GM18858 (cell line): ENCODE measurements at regions not wholly inside any gene's neighbourhood (a gene's known extent, or its start where the extent isn't known, plus 50 kb on each side); places are given as distances from the start of the nearest gene placed in this dataset.
"Not testable (repeated sequence)": the region's sequence is repeated elsewhere in the genome, so short reads cannot be mapped to it uniquely, and the experiment has no call there.

Experiments
- ATAC-seq: cut with Tn5 transposase; IDR thresholded peaks from one replicate; pipeline ENCODE4 v1.9.1; 2021; ENCODE audit not compliant: unreplicated experiment

- ATAC-seq, result no peak
Measured at GRCh38 chr6:144474290-144474689, 189.2 kb downstream of the UTRN start.

- ATAC-seq, result no peak
Measured at GRCh38 chr6:144474904-144475303, 189.8 kb downstream of the UTRN start.

DNA sequence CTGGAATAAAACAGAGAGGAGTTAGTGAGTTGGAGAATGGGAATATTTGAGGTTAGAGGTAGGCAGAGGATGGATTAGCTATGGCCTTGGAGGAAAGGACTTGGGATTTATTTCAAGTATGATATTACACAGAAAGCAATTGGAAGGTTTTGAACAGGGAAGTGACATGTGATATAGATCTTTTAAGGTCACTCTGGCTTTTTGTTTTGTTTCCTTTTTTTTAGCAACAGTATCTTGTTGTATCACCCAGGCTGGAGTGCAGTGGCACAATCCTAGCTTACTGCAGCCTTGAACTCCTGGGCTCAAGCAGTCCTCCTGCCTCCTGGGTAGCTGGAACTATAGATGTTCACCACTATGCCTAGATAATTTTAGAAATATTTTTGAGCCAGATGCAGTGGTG lies 190.3 kb downstream of the UTRN start:
- ATAC-seq, result no peak

DNA sequence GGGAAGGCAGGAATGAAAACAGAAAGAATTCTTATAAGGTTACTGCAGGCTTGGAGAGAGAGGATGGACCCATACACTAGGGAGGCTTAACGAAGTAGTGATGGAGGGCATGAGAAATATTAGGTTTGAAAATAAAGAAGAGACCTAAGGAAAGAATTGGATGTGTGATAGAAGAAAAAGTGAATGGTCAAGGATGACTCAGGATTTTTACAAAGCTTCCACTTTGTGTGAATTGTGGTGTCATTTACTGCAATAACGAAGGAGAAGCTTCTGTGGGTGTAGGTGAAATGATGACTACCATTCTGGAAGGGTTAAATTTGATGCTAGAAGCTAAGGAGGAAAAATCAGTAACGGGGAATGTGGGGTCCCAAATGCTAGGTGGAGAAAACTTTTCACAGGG lies 191.2 kb downstream of the UTRN start:
- no peak for ATAC-seq

DNA sequence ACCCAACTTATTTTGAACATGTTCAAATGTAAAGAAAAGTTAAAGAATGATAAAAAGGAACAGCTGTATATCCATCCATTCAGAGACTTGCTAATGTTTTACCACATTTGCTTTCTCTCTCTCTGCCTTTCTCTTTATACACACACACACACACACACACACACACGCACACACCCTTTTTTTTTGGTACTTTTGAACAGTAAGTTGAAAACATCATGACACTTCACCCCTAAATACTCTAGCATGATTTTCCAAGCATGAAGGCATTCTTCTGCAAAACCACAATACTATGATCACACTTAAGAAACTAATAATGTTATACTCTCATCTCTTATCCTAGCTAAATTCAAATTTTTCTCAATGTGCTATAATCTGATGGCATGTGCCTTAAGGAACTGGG lies 192.3 kb downstream of the UTRN start:
- ATAC-seq, result no peak

DNA sequence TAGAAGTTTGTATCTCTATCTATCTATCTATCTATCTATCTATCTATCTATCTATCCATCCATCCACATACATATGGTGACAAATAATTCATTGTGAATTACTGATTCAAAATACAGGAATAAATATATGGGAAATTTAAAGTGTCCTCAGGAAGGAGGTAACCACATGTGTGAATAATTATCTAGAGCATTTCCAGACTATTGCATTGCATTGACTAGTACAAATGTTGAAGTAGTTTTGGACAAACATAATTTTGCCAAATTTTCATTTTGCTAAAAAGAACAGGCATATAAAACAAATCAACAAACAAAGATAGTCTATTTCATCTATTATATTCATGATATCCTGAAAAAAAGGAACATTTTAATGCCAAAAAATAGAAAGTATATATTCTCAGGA lies 192.7 kb downstream of the UTRN start:
- ATAC-seq, result no peak

DNA sequence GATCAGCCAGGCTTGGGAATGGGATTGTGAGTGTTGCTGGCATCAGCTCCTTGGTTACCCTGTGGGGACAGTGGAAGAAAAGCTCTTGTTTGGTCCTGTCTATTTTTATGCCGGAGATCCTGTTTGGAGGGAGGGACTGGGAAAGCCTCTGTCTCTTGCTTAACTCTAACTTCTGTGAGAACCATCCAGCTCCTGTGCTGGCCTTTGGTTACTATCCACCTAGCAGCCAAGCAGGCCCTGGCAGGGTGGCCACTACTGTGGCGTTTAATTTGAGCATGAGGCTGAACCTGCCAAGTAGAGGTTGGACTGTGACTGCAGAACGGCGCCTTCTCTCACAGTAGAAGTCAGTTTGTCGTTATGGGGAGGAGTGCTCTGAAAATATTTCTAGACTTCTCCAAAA lies 193.3 kb downstream of the UTRN start:
- ATAC-seq, result no peak

- no peak for ATAC-seq
Measured at GRCh38 chr6:144479991-144480390, 194.9 kb downstream of the UTRN start.

- no peak for ATAC-seq
Measured at GRCh38 chr6:144480473-144480872, 195.3 kb downstream of the UTRN start.

DNA sequence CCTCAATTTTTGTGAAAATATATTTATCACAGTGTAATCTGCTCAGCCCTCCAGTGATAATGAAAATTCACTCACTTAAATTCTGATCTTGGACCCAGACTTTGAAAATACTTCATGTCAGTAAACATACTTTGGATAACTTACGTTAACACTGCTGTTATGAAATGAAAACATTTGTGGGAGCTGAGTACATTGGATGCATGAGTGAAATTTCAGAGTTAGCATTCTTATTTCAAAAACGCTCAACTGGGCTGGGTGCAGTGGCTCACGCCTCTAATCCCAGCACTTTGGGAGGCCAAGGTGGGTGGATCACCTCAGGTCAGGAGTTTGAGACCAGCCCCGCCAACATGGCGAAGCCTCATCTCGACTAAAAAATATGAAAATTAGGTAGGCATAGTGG lies 196.4 kb downstream of the UTRN start:
- no peak for ATAC-seq

DNA sequence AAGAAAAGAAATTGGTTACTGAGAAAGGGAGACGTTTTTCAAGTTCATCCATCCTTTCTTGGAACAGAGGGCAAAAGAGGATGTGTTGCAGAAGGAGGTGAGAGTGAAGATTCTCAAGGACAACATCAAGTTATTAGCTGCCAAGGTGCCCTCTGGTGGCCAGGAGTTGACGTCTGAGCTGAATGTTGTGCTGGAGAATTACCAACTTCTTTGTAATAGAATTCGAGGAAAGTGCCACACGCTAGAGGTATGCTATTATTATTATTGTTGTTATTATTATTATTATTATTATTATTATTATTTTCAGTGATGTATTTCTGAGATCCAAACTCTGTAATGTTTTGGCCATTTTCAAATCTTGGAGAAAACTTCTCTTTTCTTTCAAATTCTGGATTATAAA lies 197.0 kb downstream of the UTRN start:
- peak; percentile 79 for ATAC-seq

DNA sequence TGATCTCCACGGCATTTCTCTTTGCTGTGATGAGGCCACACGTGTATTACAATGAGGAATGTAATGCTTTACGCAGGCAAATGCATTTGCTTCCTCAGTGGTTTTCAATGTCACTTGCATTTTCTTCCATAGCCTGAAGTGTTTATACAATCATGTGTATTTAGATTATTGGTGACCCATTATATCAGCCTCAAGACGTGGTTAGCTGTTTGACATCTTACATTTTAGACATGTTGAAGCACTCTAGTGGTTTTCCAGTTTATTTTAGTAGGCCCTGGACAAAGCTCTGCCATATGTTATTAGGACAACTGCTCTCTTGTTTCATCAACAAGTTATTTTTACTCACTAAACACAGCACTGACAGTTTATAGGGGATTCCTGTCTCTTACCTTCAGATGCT lies 200.4 kb downstream of the UTRN start:
- ATAC-seq, result no peak

DNA sequence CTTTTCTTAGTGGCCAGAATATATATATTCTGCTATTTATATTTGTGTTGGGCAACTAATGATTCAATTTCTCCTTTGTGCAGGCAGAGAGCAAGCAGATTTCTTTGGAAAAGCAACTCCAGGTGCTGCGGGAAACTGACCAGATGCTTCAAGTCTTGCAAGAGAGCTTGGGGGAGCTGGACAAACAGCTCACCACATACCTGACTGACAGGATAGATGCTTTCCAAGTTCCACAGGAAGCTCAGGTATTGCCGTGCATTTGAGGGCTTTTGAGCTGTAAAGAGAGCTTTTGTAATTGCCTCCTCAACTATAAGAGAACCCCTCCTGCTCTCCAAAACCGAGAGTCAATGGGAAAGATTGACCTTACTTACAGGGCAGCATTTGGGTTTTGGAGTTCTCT lies 203.5 kb downstream of the UTRN start:
- ATAC-seq, result no peak

- no peak for ATAC-seq
Measured at GRCh38 chr6:144493035-144493910, 208.1 kb downstream of the UTRN start.

- not testable (repeated sequence) for ATAC-seq
Measured at GRCh38 chr6:144495076-144495475, 209.9 kb downstream of the UTRN start.

- no peak for ATAC-seq
Measured at GRCh38 chr6:144497650-144498049, 212.5 kb downstream of the UTRN start.

GRCh38 chr6:144500892-144501291 lies 215.8 kb downstream of the UTRN start:
- no peak for ATAC-seq

GRCh38 chr6:144505214-144505613 lies 220.1 kb downstream of the UTRN start:
- not testable (repeated sequence) for ATAC-seq

DNA sequence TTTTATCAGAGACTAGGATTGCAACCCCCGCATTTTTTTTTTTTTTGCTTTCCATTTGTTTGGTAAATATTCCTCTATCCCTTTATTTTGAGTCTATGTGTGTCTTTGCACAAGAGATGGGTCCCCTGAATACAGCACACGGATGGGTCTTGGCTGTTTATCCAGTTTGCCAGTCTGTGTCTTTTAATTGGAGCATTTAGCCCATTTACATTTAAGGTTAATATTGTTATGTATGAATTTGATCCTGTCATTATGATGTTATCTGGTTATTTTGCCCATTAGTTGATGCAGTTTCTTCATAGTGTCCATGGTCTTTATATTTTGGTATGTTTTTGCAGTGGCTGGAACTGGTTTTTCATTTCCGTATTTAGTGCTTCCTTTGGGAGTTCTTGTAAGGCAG lies 220.9 kb downstream of the UTRN start:
- ATAC-seq, result not testable (repeated sequence)

DNA sequence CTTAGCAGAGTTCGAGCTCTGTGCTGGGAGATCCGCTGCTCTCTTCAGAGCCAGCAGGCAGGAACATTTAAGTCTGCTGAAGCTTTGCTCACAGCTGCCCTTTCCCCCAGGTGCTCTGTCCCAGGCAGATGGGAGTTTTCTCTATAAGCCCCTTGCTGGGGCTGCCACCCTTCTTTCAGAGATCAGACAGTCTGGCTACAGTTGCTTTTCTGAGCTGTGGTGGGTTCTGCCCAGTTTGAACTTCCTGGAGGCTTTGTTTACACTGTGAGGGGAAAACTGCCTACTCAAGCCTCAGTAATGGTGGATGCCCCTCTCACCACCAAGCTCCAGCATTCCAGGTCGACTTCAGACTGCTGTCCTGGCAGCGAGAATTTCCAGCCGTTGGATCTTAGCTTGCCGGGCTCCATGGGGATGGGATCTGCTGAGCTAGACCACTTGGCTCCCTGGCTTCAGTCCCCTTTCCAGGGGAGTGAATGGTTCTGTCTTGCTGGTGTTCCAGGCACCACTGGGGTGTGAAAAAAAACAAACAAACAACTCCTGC lies 222.7 kb downstream of the UTRN start:
- not testable (repeated sequence) for ATAC-seq

DNA sequence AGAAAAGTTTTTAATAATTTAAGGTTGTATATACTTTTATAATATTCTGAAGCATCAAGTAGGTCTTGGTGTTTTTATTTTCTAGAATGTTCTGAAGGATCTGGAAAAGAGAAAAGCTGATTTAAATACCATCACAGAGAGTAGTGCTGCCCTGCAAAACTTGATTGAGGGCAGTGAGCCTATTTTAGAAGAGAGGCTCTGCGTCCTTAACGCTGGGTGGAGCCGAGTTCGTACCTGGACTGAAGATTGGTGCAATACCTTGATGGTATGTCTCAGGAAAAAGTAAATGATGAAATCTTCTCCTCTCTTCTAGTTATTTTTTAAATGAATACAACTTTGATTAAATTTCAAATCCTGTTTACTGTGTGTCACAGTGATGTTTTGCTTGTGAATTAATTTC lies 225.7 kb downstream of the UTRN start:
- no peak for ATAC-seq

- ATAC-seq, result no peak
Measured at GRCh38 chr6:144515761-144516160, 230.6 kb downstream of the UTRN start.

GRCh38 chr6:144519426-144519825 lies 234.3 kb downstream of the UTRN start:
- no peak for ATAC-seq
